HG03439 (cell line): ENCODE measurements at regions not wholly inside any gene's neighbourhood (a gene's known extent, or its start where the extent isn't known, plus 50 kb on each side); places are given as distances from the start of the nearest gene placed in this dataset.
"Not testable (repeated sequence)": the region's sequence is repeated elsewhere in the genome, so short reads cannot be mapped to it uniquely, and the experiment has no call there.

ENCODE experiments used
- ATAC-seq: cut with Tn5 transposase; IDR thresholded peaks from one replicate; pipeline ENCODE4 v1.9.1; 2021; ENCODE audit warnings: mild to moderate bottlenecking, moderate library complexity; ENCODE audit not compliant: unreplicated experiment

GRCh38 chr5:153209687-153210086, 280.8 kb upstream of the GRIA1 start:
- no peak for ATAC-seq

GRCh38 chr5:153211076-153211475, 279.4 kb upstream of the GRIA1 start:
- ATAC-seq = no peak

- no peak for ATAC-seq
These were observed 278.0 kb upstream of the GRIA1 start for GRCh38 chr5:153212471-153212870.

- ATAC-seq = no peak
These were observed 267.5 kb upstream of the GRIA1 start for GRCh38 chr5:153222936-153223335.

- ATAC-seq = no peak
These were observed 267.1 kb upstream of the GRIA1 start for GRCh38 chr5:153223376-153223775.

GRCh38 chr5:153224651-153225050, 265.8 kb upstream of the GRIA1 start:
- ATAC-seq = no peak

- no peak for ATAC-seq
These were observed 256.5 kb upstream of the GRIA1 start for GRCh38 chr5:153233933-153234332.

- ATAC-seq = no peak
These were observed 254.2 kb upstream of the GRIA1 start for GRCh38 chr5:153236319-153236718.

- peak; percentile 87 for ATAC-seq
These were observed 252.7 kb upstream of the GRIA1 start for GRCh38 chr5:153237671-153238332.

- ATAC-seq = no peak
These were observed 233.1 kb upstream of the GRIA1 start for GRCh38 chr5:153257381-153257780.

GRCh38 chr5:153258469-153258868, 232.0 kb upstream of the GRIA1 start:
- no peak for ATAC-seq

GRCh38 chr5:153267506-153267905, 223.0 kb upstream of the GRIA1 start:
- no peak for ATAC-seq

GRCh38 chr5:153275695-153276094, 214.8 kb upstream of the GRIA1 start:
- ATAC-seq = no peak

- no peak for ATAC-seq
These were observed 214.3 kb upstream of the GRIA1 start for GRCh38 chr5:153276151-153276550.

GRCh38 chr5:153296251-153296844, 194.1 kb upstream of the GRIA1 start:
- ATAC-seq = not testable (repeated sequence)

GRCh38 chr5:153299891-153300290, 190.6 kb upstream of the GRIA1 start:
- ATAC-seq = no peak

- ATAC-seq = no peak
These were observed 182.2 kb upstream of the GRIA1 start for GRCh38 chr5:153308282-153308681.

- ATAC-seq = no peak
These were observed 171.9 kb upstream of the GRIA1 start for GRCh38 chr5:153318556-153318955.

GRCh38 chr5:153321478-153321877, 169.0 kb upstream of the GRIA1 start:
- no peak for ATAC-seq

GRCh38 chr5:153340139-153340538, 150.3 kb upstream of the GRIA1 start:
- no peak for ATAC-seq

GRCh38 chr5:153340738-153341137, 149.7 kb upstream of the GRIA1 start:
- no peak for ATAC-seq

GRCh38 chr5:153342487-153342886, 148.0 kb upstream of the GRIA1 start:
- no peak for ATAC-seq

GRCh38 chr5:153347611-153348010, 142.9 kb upstream of the GRIA1 start:
- no peak for ATAC-seq
